Mesenchymal stem cell (in vitro differentiated cells and primary cell): ENCODE measurements at regions not wholly inside any gene's neighbourhood (a gene's known extent, or its start where the extent isn't known, plus 50 kb on each side); places are given as distances from the start of the nearest gene placed in this dataset.

Experiments
- DNase-seq: peaks from one replicate; pipeline ENCODE4 v3.0.0-alpha.2; 2013
- H2AFZ ChIP-seq: one replicate; pipeline ENCODE4 v1.6.1; 2013; ENCODE audit warnings: low read depth, mild to moderate bottlenecking, control low read depth, inconsistent platforms, low read length, moderate library complexity
- H2AK5ac ChIP-seq: 2 replicates; pipeline ENCODE4 v1.6.1; 2013; ENCODE audit warnings: low read length, moderate library complexity, mild to moderate bottlenecking, inconsistent platforms; ENCODE audit not compliant: severe bottlenecking
- H2BK120ac ChIP-seq: one replicate; pipeline ENCODE4 v1.6.1; 2013; ENCODE audit warnings: low read depth, mild to moderate bottlenecking, inconsistent platforms, low read length, moderate library complexity
- H2BK12ac ChIP-seq, 2 experiments: one replicate each; pipeline ENCODE4 v1.6.1; 2013; ENCODE audit warnings: inconsistent platforms in 2 of 2, low read length in 2 of 2, mild to moderate bottlenecking in 2 of 2, moderate library complexity in 2 of 2, control low read depth in 1 of 2
- H2BK15ac ChIP-seq: one replicate; pipeline ENCODE4 v1.6.1; 2013; ENCODE audit warnings: mild to moderate bottlenecking, low read depth, inconsistent platforms; ENCODE audit not compliant: poor library complexity, severe bottlenecking
- H2BK5ac ChIP-seq: 2 replicates; pipeline ENCODE4 v1.6.1; 2013; ENCODE audit warnings: low read depth, mild to moderate bottlenecking, low read length, control low read depth, inconsistent platforms; ENCODE audit not compliant: poor library complexity, severe bottlenecking
- H3K14ac ChIP-seq, 2 experiments: one replicate each; pipeline ENCODE4 v1.6.1; 2013; ENCODE audit warnings: inconsistent platforms in 2 of 2, low read length in 2 of 2, control low read depth in 1 of 2, mild to moderate bottlenecking in 1 of 2, moderate library complexity in 1 of 2
- H3K18ac ChIP-seq, 2 experiments: one replicate each; pipeline ENCODE4 v1.6.1; 2013; ENCODE audit warnings: inconsistent platforms in 2 of 2, low read length in 2 of 2, control low read depth in 1 of 2, low read depth in 1 of 2, mild to moderate bottlenecking in 1 of 2
- H3K23ac ChIP-seq, 2 experiments: one replicate each; pipeline ENCODE4 v1.6.1; 2013; ENCODE audit warnings: inconsistent platforms in 2 of 2, low read length in 2 of 2, mild to moderate bottlenecking in 2 of 2, moderate library complexity in 2 of 2, control low read depth in 1 of 2
- H3K27ac ChIP-seq: 2 replicates; pipeline ENCODE4 v1.5.1; 2013; ENCODE audit warnings: mild to moderate bottlenecking, moderate library complexity, low read length, control low read depth, inconsistent platforms; ENCODE audit not compliant: poor library complexity, severe bottlenecking
- H3K27me3 ChIP-seq, 2 experiments: 2 replicates each; pipeline versions ENCODE4 v1.6.1 to v1.7.0; 2013; ENCODE audit warnings: low read length in 2 of 2, mild to moderate bottlenecking in 2 of 2, moderate library complexity in 2 of 2, control low read depth in 1 of 2, inconsistent platforms in 1 of 2; ENCODE audit not compliant: control insufficient read depth in 1 of 2, insufficient read depth in 1 of 2
- H3K36me3 ChIP-seq, 2 experiments: 2 replicates each; pipeline versions ENCODE4 v1.6.1 to v1.7.0; 2013; ENCODE audit warnings: low read length in 2 of 2, control low read depth in 1 of 2, inconsistent platforms in 1 of 2, low read depth in 1 of 2, mild to moderate bottlenecking in 1 of 2; ENCODE audit not compliant: insufficient read depth in 2 of 2, control insufficient read depth in 1 of 2
- H3K4ac ChIP-seq, 2 experiments: one replicate each; pipeline ENCODE4 v1.6.1; 2013; ENCODE audit warnings: inconsistent platforms in 2 of 2, low read length in 2 of 2, mild to moderate bottlenecking in 2 of 2, moderate library complexity in 2 of 2, control low read depth in 1 of 2, low read depth in 1 of 2
- H3K4me1 ChIP-seq: 2 replicates; pipeline ENCODE4 v1.6.1; 2013; ENCODE audit warnings: low read depth, low read length, control low read depth; ENCODE audit not compliant: control insufficient read depth, insufficient read depth
- H3K4me2 ChIP-seq: 2 replicates; pipeline ENCODE4 v1.6.1; 2013; ENCODE audit warnings: low read length, mild to moderate bottlenecking, inconsistent platforms; ENCODE audit not compliant: poor library complexity, severe bottlenecking
- H3K4me3 ChIP-seq, 2 experiments: 2 replicates each; pipeline versions ENCODE4 v1.5.1 to v1.7.0; 2013; ENCODE audit warnings: low read length in 2 of 2, mild to moderate bottlenecking in 2 of 2, control low read depth in 1 of 2, low read depth in 1 of 2; ENCODE audit not compliant: insufficient read depth in 1 of 2
- H3K79me1 ChIP-seq: replicated peaks from 2 replicates; pipeline ENCODE4 v1.6.1; 2013; ENCODE audit warnings: mild to moderate bottlenecking, control low read depth, low read length, inconsistent platforms; ENCODE audit not compliant: poor library complexity, severe bottlenecking
- H3K9ac ChIP-seq: 2 replicates; pipeline ENCODE4 v1.7.0; 2013; ENCODE audit warnings: mild to moderate bottlenecking, low read length, moderate library complexity
- H3K9me3 ChIP-seq: 2 replicates; pipeline ENCODE4 v1.7.0; 2013; ENCODE audit warnings: mild to moderate bottlenecking, low read length; ENCODE audit not compliant: control insufficient read depth
- H4K8ac ChIP-seq: one replicate; pipeline ENCODE4 v1.6.1; 2013; ENCODE audit warnings: inconsistent platforms, mild to moderate bottlenecking, low read length, moderate library complexity
- H4K91ac ChIP-seq: one replicate; pipeline ENCODE4 v1.6.1; 2013; ENCODE audit warnings: mild to moderate bottlenecking, low read length, inconsistent platforms
- WGBS: methylation state at CpG from one replicate; pipeline ENCODE4 v1.1.7; 2013; ENCODE audit warnings: mixed read lengths; 5-methylcytosine and 5-hydroxymethylcytosine counted together

DNA sequence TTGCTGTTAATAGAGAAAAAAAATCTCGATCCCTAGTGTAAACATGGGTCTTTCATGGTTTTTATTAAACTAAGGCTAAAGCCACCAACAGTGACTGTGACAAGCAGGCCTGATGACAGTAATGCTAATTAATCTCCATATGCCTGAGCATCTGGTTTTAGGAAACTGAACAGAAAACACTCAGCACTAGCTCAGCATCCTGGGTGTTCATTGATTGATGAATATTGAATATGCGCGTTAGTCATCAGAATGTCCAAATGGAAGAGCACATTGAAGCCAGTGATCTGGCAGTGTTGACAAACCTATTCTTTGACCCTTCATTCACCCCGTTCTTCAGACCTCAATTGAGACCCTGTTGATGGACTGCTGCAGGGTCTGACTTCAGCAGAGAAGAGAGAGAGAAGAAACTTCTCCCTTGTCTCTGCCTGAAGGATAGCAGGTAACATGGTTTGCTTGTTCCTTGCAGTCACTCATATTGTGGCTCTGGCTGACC is 283.8 kb downstream of the RDH14 start:
- no peak overlapping the region for H2BK120ac ChIP-seq
- no peak overlapping the region for H3K4ac ChIP-seq
- no peak overlapping the region for H3K4me3 ChIP-seq
- no peak overlapping the region for H2BK5ac ChIP-seq
- H2AFZ ChIP-seq = no peak overlapping the region
- H2BK15ac ChIP-seq = no peak overlapping the region
- no peak overlapping the region for H3K9ac ChIP-seq
- H3K4me1 ChIP-seq = no peaks in the 10 kb centered on the region
- no peak overlapping the region for H3K23ac ChIP-seq
- DNase-seq = no peak
- no peak overlapping the region for H3K14ac ChIP-seq
- no peaks in the 10 kb centered on the region for H3K36me3 ChIP-seq
- no peak overlapping the region for H4K8ac ChIP-seq
- H3K79me1 ChIP-seq = no peaks in the 10 kb centered on the region
- no peaks in the 10 kb centered on the region for H3K9me3 ChIP-seq
- no peak overlapping the region for H3K18ac ChIP-seq
- 100% methylated on average over 3 of the region's 4 CpGs for WGBS
- H2AK5ac ChIP-seq = no peak overlapping the region
- no peak overlapping the region for H4K91ac ChIP-seq
- H3K4me2 ChIP-seq = no peak overlapping the region
- no peak overlapping the region for H3K27ac ChIP-seq
- H2BK12ac ChIP-seq = no peak overlapping the region
- H3K27me3 ChIP-seq = no peaks in the 10 kb centered on the region

DNA sequence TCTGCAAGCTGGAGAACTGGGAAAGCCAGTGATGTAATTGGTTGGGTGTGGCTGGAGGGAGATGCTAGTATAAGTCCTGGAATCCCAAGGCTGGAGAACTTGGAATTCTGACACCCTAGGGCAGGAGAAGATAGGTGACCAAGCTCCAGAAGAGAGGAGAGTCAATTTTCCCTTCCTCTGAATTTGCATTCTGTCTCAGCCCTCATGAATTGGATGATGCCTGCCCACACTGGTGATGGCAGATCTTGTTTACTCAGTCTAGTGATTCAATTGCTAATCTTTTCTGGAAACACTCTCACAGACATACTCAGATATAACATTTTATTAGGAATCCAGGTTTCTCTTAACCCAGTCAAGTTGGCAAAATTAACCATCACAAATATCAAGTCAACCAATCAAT is 287.2 kb downstream of the RDH14 start:
- no peak overlapping the region for H2BK12ac ChIP-seq

DNA sequence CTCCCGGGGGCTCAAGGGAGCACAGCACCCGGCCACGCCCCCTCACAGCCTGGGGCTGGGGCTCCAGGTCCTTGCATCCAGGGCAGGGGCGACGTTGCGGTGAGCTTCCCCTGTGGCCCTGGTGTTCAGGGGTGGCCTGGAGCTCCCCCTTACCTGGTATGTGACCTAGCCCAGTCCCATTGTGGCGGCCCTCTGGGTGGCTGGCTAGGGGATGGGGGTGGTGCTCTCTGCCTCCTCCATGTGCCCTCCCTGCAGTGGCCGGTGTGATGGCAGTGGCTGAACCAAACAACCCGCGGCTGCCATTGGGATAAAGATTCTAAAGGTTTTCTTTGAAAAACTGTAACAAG is 288.3 kb downstream of the RDH14 start:
- Histone ChIP-seq H3K4ac (no peak overlapping the region), H4K8ac (no peak overlapping the region), H4K91ac (no peak overlapping the region), H3K79me1 (no peaks in the 10 kb centered on the region), H2BK120ac (no peak overlapping the region), H3K23ac (no peak overlapping the region), H3K9ac (no peak overlapping the region), H2BK12ac (no peak overlapping the region), H2AK5ac (no peak overlapping the region), H3K27ac (no peak overlapping the region), H2AFZ (no peak overlapping the region), H3K14ac (peak overlapping the region in 1 of 2 experiments; percentile 44), H3K36me3 (no peaks in the 10 kb centered on the region), H3K4me3 (no peak overlapping the region), H3K4me1 (peaks cover 2% of the 10 kb centered on the region), H3K18ac (no peak overlapping the region), H3K9me3 (no peaks in the 10 kb centered on the region), H2BK15ac (no peak overlapping the region), H3K27me3 (no peaks in the 10 kb centered on the region), H3K4me2 (no peak overlapping the region), H2BK5ac (no peak overlapping the region)
- no peak for DNase-seq
- 92% methylated on average over 7 of the region's 10 CpGs for WGBS

More for the DNA sequence above, 287.2 kb downstream of the RDH14 start:
- no peak for DNase-seq
- Histone ChIP-seq H3K79me1 (no peaks in the 10 kb centered on the region), H3K9me3 (no peaks in the 10 kb centered on the region), H2BK5ac (no peak overlapping the region), H3K9ac (no peak overlapping the region), H2AK5ac (no peak overlapping the region), H3K27me3 (no peaks in the 10 kb centered on the region), H4K91ac (no peak overlapping the region), H3K14ac (no peak overlapping the region), H4K8ac (no peak overlapping the region), H2AFZ (no peak overlapping the region), H3K4ac (no peak overlapping the region), H3K27ac (no peak overlapping the region), H3K36me3 (no peaks in the 10 kb centered on the region), H2BK15ac (no peak overlapping the region), H3K18ac (no peak overlapping the region), H3K4me2 (no peak overlapping the region), H2BK120ac (no peak overlapping the region), H3K4me1 (no peaks in the 10 kb centered on the region), H3K4me3 (no peak overlapping the region), H3K23ac (no peak overlapping the region)

DNA sequence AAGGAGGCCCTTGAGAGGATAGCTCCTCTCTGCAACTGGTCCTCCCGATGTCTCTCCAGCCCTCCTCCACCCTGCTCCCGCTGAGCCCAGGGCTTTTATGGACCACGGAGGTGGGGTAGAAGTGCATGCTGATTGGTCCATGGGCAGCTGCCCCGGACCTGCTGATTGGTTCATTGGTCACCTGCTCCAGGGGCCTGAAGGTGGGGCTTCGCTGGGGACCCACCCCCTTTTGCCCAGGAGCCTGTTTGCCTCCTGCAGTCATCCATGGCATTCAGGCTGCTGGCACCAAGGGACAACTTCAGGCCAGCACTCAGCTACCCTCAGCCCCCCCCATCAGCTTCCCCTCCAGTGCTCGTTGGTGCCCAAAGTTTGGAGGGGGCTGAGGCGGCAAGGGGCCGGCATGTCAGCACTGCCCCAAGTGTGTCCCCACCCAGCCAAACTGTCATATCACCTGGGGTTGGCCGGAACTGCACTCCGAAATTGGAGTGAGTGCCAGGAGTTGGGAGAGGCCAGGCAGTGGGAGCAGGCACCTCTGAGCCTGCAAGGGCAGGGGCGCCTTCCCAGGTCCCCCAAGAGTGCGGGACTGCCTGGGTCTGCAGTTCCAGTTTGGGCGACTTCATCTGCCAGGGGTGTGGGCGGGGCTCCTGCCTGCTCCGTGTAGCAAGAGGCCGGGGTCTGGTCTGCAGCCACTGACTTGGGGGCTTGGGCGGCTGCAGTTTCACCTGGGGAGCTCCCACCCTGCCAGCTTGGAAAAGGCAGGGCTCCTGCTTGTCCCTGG is 288.9 kb downstream of the RDH14 start:
- Histone ChIP-seq H2BK12ac (no peak overlapping the region), H2BK5ac (no peak overlapping the region), H3K4me3 (no peak overlapping the region), H2AFZ (no peak overlapping the region), H2AK5ac (no peak overlapping the region), H3K23ac (no peak overlapping the region), H3K9me3 (no peaks in the 10 kb centered on the region), H2BK15ac (no peak overlapping the region), H3K79me1 (no peaks in the 10 kb centered on the region), H3K4me2 (no peak overlapping the region), H3K4me1 (peaks cover 2% of the 10 kb centered on the region), H3K14ac (peak overlapping the region in 1 of 2 experiments; percentile 22), H3K27ac (no peak overlapping the region), H4K8ac (no peak overlapping the region), H3K36me3 (no peaks in the 10 kb centered on the region), H3K27me3 (no peaks in the 10 kb centered on the region), H3K9ac (no peak overlapping the region), H4K91ac (no peak overlapping the region), H3K18ac (no peak overlapping the region), H3K4ac (no peak overlapping the region), H2BK120ac (no peak overlapping the region)
- WGBS = 93% methylated on average over 15 of the region's 17 CpGs
- DNase-seq = no peak
